NCI-H524 (cell line): ENCODE measurements at regions not wholly inside any gene's neighbourhood (a gene's known extent, or its start where the extent isn't known, plus 50 kb on each side); places are given as distances from the start of the nearest gene placed in this dataset.

ENCODE experiments used
- DNase-seq, 2 experiments: peaks; one replicate each; lab custom pipeline; 2025; lab: John Stamatoyannopoulos, UW

GRCh38 chr6:169847901-169848311 lies 96.5 kb downstream of the ERMARD start:
- DNase-seq, result no peak

DNA sequence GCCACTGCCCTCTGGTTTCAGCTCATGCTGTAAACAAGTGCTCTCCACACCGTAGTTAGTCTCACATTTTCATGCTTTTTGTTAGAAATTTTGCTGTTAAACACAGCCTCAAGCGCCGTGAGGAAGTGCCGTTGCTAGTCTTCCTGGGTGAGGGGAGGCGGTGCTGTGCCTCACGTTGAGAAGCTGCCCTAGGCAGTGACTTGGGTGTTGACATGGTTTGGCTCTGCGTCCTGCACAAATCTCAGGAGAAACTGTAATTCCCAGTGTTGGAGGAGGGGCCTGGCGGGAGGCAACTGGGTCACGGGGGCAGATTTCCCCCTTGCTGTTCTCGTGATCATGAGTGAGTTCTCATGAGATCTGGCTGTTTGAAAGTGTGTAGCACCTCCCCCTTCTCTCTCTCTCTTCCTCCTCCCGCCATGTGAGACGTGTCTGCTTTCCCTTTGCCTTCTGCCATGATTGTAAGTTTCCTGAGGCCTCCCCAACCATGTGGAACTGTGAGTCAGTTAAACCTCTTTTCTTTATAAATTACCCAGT lies 95.8 kb downstream of the ERMARD start:
- no peak for DNase-seq

- no peak for DNase-seq
Observed at GRCh38 chr6:169846286-169847056, 95.0 kb downstream of the ERMARD start.

DNA sequence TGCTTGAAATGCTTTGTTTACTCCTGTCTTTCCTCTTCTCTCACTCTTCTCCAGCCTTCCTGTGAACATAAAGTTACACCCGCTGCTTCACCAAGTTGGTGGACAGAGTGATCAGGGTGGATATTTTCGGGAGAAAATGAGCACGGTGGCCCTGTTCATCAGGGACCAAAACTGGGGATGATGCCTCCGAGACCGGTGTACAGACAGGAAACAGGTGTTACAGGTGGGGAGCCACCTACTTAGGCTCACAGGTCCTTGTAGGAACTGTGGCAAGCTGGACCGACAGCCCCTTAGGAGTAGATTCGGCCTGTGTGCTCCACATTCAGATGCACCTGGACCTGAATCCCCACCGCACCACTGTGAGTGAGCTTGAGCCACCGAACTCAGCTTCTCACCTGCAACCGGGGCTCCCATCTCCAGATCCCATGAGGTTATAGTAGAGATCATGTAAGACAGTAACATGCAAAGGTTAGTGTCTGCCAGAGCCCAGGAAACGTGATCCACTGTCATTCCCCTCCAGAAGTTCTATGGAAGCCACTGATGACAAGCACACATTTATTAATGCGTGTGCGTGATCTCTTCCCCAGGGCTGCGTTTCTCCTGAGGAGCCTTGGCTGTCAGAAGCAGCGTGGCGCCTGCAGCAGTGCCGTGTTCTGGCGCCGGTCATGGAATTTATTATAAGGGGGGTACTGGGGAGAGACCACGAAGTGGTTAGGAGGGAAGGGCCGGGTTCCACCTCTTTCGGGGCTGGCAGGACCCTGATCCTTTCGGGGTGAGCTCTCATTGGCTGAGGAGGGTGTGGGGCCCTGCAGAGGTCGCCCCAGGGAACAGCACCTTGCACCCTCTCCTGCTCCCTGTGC lies 94.2 kb downstream of the ERMARD start:
- DNase-seq, result no peak

DNA sequence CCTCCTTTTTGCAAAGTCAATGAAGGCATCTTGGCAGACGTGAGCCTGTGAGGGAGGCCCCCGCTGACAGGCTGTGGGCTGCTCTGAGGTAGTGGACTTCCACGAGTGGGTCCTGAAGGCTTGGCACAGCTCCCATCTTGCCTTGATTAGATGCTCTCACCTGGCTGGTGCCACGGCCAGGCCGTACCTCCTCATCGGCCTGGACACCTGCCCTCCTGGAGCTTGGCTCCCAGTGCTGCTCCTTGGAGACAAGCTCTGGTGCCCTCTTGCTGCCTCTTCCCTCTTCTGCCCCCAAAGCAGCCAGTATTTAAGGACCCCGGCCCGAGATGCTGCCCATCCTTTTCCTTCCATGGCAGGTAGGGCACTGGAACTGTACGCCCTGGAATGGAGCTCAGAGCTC lies 93.5 kb downstream of the ERMARD start:
- DNase-seq, result no peak

DNA sequence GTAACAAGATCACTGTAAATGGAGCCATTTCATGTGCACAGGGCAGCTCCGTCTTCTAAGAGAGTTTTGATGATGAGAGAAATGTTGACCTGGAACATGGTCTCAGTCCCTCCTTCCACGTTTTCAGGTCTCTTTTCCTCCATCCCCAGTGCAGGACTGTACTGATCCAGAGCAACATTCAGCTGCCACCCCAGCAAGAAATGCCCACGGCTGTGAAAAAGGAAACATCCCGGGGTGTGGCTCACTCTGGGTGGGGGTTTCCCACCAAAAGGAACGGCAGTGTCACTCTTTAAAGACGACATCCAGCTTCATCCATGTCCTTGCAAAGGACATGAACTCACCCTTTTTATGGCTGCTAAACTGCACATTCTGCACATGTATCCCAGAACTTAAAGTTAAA lies 92.6 kb downstream of the ERMARD start:
- no peak for DNase-seq

- DNase-seq, result peak in 1 of 2 experiments; percentile 40
Observed at GRCh38 chr6:169843110-169843509, 91.7 kb downstream of the ERMARD start.

GRCh38 chr6:169841907-169842606 lies 90.6 kb downstream of the ERMARD start:
- no peak for DNase-seq

DNA sequence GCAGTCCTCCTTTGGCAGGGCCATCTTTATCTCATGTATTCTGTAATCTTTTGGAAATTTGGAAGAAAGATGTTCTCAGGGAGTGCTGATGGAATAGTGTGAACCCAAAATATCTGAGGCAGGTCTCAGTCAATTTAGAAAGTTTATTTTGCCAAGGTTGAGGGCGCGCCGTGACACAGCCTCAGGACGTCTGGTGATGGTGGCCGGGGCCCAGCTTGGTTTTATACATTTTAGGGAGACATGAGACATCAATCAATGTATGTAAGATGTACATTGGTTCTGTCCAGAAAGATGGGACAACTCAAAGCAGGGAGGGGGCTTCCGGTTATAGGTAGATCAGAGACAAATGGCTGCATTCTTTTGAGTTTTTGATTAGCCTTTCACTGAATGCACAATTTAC lies 89.8 kb downstream of the ERMARD start:
- no peak for DNase-seq

DNA sequence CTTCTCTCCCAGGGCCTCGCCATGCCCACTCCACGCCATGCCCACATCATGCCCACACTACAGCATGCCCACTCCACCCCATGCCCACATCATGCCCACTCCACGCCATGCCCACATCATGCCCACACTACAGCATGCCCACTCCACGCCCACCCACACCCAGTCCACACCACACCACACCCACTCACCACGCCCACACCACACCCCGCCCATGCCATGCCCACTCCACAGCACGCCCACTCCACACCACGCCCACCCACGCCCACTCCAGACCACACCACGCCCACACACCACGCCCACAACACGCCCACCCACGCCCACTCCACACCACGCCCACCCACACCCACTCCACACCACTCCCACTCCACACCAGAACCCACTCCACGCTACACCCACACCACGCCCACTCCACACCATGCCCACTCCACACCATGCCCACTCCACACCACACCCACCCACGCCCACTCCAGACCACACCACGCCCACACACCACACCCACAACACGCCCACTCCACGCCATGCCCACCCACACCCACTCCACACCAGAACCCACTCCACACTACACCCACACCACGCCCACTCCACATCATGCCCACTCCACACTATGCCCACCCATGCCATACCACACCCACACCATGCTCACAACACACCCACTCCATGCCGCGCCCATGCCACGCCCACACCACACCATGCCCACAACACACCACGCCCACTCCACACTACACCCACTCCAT lies 88.6 kb downstream of the ERMARD start:
- DNase-seq, result no peak

GRCh38 chr6:169839493-169839892 lies 88.1 kb downstream of the ERMARD start:
- no peak for DNase-seq

GRCh38 chr6:169839029-169839481 lies 87.6 kb downstream of the ERMARD start:
- peak; percentile 17 to 55 for DNase-seq

- DNase-seq, result peak; percentile 81 to 94
Observed at GRCh38 chr6:169838346-169839028, 87.1 kb downstream of the ERMARD start.

DNA sequence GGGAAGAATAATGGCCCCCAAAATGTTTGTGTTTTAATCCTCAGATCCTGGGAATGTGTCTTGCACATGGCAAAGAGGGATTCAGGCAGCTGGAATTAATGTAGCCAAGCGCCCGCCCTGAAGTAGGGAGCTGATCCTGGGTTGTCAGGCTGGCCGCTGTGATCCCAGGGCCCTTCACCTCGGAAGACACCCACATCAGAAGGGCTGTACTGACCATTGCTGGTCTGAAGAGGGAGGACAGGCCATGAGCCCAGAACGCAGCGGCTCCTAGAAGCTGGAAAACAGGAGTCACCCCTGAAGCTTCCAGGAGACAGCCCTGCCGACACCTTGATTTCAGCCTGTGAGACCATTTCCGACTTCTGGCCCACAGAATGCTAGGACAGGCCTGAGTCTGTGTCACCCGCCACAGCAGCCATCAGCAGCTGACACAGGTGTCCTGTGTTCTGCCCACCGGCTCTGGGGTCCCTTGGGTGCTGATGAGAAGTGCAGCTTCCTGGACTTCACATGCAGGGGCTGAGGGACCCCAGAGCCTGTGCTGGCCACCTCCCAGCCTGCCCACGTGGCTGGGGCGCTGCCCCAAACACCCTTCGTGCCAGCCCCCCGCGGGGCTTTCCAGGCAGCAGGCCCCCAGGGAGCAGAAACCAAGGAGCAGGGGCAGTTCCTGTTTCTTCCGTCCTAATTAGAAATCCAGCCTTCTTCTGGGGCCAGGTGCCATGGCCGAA lies 86.3 kb downstream of the ERMARD start:
- DNase-seq, result peak in 1 of 2 experiments; percentile 46

DNA sequence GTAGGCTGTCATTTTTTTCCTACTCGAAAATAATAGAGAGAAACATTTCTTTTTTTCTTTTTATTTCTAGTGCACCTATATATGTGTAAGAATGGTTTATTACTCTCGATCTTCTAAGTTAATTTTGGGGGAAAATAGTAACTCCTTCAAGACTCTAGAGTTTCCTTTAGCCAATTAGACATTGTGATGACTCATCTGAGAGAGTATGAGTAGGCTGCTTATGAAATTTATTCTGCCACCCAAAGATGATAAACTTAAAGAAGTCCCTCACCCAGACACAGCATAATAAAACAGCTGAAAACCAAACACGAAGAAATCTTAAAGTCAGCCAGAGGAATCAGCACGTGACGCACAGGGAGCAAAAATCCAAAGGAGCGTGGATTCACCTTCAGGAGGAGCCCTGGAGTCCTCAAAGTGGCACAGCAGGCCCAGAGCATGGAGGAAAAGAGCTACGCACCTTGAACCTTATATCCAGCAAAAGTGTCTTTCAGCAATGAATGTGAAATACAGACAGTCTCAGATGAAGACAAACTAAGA lies 81.9 kb downstream of the ERMARD start:
- no peak for DNase-seq

DNA sequence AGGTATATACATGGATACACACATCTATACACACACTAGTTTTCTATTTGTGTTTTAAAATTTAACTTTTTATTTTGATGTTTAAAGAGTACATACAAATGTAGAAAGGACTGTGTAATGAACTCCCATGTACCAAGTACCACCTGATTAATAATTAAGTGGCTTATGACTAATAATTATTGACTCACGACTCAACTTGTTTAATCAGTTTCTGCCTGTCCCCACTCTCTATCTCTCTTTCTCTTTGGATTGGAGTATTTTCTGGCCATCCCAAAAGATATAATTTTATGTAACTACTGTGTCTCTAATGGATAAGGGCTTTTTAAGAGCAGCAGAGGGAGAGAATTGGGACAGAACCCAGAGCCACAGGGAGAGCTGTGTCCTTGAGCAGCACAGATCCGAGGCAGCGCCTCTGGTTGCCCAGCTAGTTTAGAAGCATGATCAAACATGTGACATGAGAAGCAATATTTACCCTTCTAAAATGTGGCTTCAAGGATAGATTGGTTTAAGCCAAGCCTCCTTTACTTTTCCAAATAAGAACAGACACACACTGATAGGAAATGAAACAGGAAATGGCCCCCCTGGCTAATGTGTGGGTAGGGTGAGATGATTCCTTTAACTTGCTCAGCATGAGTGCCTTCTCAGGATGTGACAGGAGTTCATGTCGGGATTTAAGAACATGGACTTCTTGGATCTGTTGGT lies 81.0 kb downstream of the ERMARD start:
- no peak for DNase-seq

DNA sequence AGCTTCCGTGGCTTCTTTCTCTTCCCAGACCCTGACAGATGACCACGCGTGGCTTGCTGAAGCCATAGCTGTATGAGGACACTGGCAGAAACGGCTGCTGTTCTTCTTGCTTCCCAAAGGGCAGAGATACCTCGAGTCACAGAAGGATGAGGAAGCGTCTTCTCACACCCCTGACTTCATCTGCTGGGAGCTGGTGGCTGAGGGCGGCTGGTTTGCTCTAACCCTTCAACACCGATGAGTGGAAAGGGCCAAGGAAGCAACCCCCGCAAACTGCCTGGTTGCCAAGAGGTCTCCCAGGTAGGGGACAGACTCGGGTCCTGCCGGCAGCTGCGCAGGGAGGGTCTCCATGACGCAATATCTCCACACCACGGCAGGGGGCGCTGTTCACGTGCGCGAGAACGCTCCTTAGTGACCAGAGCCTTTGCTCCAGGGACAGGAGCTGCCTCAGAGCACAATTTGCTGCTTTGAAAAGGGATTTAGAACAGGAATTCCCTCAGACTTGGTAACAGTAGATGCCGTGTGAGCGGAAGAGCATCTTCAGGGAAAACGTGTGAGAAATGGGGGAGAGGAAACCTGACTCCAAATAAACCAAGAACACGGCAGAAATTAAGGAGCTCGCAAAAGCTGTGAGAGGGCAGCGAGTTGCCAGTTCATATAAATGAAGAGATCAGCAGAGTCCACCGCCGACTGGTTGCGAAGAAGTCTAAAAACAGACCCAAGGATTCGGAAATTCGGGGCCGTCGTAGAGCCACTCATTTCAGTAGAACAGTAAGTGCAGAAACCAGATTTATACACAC lies 80.2 kb downstream of the ERMARD start:
- peak; percentile 63 to 88 for DNase-seq
